Pancreas (tissue), 10 donors: ENCODE measurements at regions not wholly inside any gene's neighbourhood (a gene's known extent, or its start where the extent isn't known, plus 50 kb on each side); places are given as distances from the start of the nearest gene placed in this dataset.

Source experiments
- ATAC-seq, 4 donors: fragments of 200-7000 bp; cut with Tn5 transposase; one replicate each; pipeline versions ENCODE4 v1.8.0 to v1.9.1; 2020; ENCODE audit warnings: mild to moderate bottlenecking in 4 of 4, moderate library complexity in 4 of 4
- DNase-seq, 6 donors: peaks; one replicate each; pipeline ENCODE4 v3.0.0-alpha.2; 2020
- FAIRE-seq: peaks from 2 replicates; lab custom pipeline; 2012; peaks lifted over from hg19 to GRCh38; lab: Jason Lieb, UNC
- H3K27ac ChIP-seq, 4 donors: fragments of 200-600 bp; sonication (generic); 1 replicate in 3 of 4; 2 replicates in 1 of 4; pipeline versions ENCODE4 v1.5.0 to v1.8.0; 2020
- H3K27me3 ChIP-seq, 4 donors: fragments of 200-600 bp; one replicate each; pipeline ENCODE4 v1.8.0; 2021
- H3K36me3 ChIP-seq, 3 donors: fragments of 200-600 bp; sonication (generic) in 1 of 3; one replicate each; pipeline versions ENCODE4 v1.5.0 to v1.8.0; 2020 to 2021
- H3K4me1 ChIP-seq, 3 donors: fragments of 200-600 bp; one replicate each; pipeline ENCODE4 v1.8.0; 2021
- H3K4me3 ChIP-seq, 4 donors: fragments of 200-600 bp; sonication (generic) in 2 of 4; one replicate each; pipeline versions ENCODE4 v1.5.0 to v1.8.0; 2020 to 2021
- H3K9me3 ChIP-seq, 4 donors: fragments of 200-600 bp; one replicate each; pipeline ENCODE4 v1.8.0; 2021
- WGBS, 2 donors: extraction: QIAGEN DNeasy Blood & Tissue Kit; methylation state at CpG; one replicate each; pipeline ENCODE4 v1.1.7; 2013; 5-methylcytosine and 5-hydroxymethylcytosine counted together
- intact Hi-C, 3 donors: fragments of 100-400 bp; cut with DNase I; formaldehyde crosslinking; loops; one replicate each; pipeline versions ENCODE4 v1.11.1 to v1.14.2; 2022
- TF ChIP-seq, protein P1 (sequence below), 4 donors: fragments of 200-600 bp; sonication (generic) in 3 of 4; IDR thresholded peaks; one replicate each; pipeline versions ENCODE4 v1.5.0 to v1.8.0; 2021; ENCODE audit warnings: antibody characterized with exemption in 4 of 4
- donor health status: healthy with polysubstance abuse.
- donor health status: DM: no; HTN: no; CAD: no; lungs with moderate emphysema.
- donor health status: DM: no; HTN: no; CAD: no.
- donor health status: control.
- donor health status: control.
- donor health status: Bipolar disorder and iron deficiency.
- donor health status: DM: yes; HTN: yes; CAD: no.
- donor health status: DM: no; HTN: no; CAD: no.
- donor health status: DM: no; HTN: no; CAD: no.
- donor health status: DM: yes; HTN: yes; CAD: no.

DNA sequence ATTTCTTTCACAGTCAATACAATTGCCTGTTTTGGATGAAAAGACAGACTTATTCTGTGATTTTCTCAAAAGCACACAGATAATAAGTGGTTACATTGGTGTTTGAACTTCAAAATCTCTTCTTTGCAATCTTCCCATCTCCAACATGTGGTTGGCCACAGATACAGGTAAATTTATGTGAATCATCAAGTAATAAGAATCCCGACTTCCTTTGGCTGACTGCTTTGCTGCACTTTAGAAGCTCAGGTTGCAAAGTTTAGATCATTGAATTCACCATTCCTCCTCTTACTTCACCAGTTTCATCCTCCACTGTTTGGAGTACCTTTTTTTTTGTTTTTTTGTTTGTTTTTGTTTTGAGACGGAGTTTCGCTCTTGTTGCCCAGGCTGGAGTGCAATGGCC is 56.5 kb upstream of the ADRB2 start:
- DNase-seq (no peak), ATAC-seq (no peak), FAIRE-seq (no peak)
- TF ChIP-seq, protein P1, sequence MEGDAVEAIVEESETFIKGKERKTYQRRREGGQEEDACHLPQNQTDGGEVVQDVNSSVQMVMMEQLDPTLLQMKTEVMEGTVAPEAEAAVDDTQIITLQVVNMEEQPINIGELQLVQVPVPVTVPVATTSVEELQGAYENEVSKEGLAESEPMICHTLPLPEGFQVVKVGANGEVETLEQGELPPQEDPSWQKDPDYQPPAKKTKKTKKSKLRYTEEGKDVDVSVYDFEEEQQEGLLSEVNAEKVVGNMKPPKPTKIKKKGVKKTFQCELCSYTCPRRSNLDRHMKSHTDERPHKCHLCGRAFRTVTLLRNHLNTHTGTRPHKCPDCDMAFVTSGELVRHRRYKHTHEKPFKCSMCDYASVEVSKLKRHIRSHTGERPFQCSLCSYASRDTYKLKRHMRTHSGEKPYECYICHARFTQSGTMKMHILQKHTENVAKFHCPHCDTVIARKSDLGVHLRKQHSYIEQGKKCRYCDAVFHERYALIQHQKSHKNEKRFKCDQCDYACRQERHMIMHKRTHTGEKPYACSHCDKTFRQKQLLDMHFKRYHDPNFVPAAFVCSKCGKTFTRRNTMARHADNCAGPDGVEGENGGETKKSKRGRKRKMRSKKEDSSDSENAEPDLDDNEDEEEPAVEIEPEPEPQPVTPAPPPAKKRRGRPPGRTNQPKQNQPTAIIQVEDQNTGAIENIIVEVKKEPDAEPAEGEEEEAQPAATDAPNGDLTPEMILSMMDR (IDR thresholded peaks at IDR 0.05) = no peak
- H3K9me3 ChIP-seq = no peaks in the 10 kb centered on the region
- intact Hi-C loops = no loop called here
- no peak overlapping the region for H3K27ac ChIP-seq
- no peaks in the 10 kb centered on the region for H3K36me3 ChIP-seq
- no peaks in the 10 kb centered on the region for H3K27me3 ChIP-seq
- WGBS, 2 donors = 76 to 84% methylated on average over 3 of the region's 3 CpGs
- H3K4me1 ChIP-seq = no peaks in the 10 kb centered on the region
- no peak overlapping the region for H3K4me3 ChIP-seq

DNA sequence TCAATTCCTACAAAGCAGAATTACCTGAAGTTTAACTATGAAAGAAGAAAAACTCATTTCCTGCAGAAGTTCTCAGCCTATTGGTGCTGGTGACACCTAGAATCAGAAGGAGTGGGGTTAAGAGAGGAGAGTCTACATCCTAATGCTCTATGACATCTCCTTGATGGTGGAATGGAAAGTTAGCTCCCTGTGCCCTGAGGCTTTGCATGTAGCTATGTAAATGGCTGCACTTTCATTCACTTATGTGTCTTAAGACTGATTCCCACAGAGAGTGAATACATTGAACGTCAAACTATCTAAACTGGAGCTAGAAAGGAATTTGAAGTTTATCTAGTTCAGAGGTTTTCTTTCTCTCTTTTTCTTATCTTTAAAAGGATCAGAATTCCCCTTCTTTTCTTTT is 52.1 kb upstream of the ADRB2 start:
- ATAC-seq = no peak
- H3K4me3 ChIP-seq = no peak overlapping the region
- 50 to 53% methylated on average over 1 of the region's 1 CpG for WGBS, 2 donors
- no peaks in the 10 kb centered on the region for H3K9me3 ChIP-seq
- H3K27ac ChIP-seq = no peak overlapping the region
- no peaks in the 10 kb centered on the region for H3K4me1 ChIP-seq
- TF ChIP-seq, protein P1 (IDR thresholded peaks at IDR 0.05) = no peak
- no peak for FAIRE-seq
- no peaks in the 10 kb centered on the region for H3K36me3 ChIP-seq
- DNase-seq = no peak
- intact Hi-C loops = no loop called here
- no peaks in the 10 kb centered on the region for H3K27me3 ChIP-seq

DNA sequence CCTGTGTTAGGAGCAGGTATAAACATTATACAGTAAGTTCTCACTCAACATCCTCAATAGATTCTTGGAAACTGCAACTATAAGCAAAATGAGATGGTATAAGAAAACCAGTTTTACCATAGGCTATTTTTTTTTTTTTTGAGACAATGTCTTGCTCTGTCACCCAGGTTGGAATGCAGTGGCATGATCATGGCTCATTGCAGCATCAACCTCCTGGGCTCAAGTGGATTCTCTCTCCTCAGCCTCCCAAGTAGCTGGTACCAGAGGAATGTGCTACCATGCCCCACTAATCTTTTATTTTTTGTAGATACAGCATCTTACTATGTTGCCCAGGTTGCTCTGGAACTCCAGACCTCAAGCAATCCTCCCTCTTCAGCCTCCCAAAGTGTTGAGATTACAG is 50.1 kb upstream of the ADRB2 start:
- Histone ChIP-seq H3K4me3 (no peak overlapping the region), H3K9me3 (no peaks in the 10 kb centered on the region), H3K4me1 (no peaks in the 10 kb centered on the region), H3K27me3 (no peaks in the 10 kb centered on the region), H3K27ac (no peak overlapping the region), H3K36me3 (no peaks in the 10 kb centered on the region)
- TF ChIP-seq, protein P1 (IDR thresholded peaks at IDR 0.05) = no peak
- intact Hi-C loops = no loop called here
- DNase-seq (no peak), ATAC-seq (no peak), FAIRE-seq (no peak)
